Stimulated activated naive CD4-positive, alpha-beta T cell treated with Interleukin-2 at 50 U/mL for 16 hours (primary cell): ENCODE measurements at regions not wholly inside any gene's neighbourhood (a gene's known extent, or its start where the extent isn't known, plus 50 kb on each side); places are given as distances from the start of the nearest gene placed in this dataset.

Experiments
- DNase-seq: peaks from one replicate; lab custom pipeline; 2025; lab: John Stamatoyannopoulos, UW

DNA sequence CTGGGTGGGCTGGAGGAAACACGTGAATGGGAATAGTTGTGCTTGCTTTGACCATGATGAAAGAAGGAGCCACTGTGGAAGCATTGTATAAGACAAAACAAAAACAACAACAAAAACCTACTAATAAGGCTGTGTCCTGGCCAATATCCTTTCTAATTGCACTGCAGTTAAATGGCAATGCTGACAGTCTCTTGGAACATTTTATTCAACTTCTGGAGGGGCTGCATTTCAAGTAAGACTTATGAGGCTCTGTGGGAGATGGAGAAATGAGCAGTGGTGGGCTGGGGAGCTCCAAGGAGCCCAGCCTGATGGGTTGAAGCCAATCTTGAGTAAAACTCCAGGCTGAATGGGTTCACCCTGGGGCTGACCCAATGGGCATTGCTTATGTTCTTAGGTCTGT lies 99.8 kb upstream of the ROPN1 start:
- no peak for DNase-seq

DNA sequence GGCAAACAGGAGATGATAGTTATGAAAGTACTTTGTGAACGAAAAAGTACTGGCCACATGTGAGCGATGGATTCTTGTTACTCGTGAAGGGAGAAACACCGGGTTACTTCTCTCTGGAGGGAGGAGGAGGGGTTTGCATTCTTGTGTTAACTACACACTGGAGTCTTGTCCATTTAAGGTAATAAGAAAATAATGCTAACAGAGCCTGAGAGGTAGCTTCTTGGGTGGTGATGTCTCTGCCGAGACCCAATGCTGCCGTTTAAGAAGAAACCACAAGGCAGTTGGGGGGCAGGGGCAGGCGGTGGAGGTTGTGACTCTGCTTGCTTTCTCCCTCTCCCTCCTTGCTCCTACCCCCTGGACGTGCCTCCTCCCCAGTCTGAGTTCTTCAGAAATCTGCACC lies 100.9 kb upstream of the ROPN1 start:
- no peak for DNase-seq

DNA sequence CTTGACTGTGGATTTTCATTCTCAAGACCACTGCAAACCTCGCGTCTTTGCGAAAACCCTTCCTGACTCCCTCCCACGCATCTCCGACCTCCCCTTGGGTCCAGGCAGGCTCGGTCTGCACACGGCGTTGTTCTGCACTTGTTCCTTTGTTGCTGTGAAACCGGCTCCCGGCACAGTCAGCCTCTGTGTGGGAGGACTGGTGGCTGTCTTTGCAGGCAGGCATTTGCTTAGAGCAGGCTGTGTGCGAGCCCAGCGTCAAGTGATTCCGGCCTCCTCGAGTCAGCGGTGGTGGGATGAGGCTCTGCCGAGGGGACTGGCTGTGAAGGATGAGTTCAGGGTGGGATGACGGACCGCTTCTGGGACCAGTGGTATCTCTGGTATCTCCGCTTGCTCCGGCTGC lies 102.6 kb upstream of the ROPN1 start:
- DNase-seq: no peak

DNA sequence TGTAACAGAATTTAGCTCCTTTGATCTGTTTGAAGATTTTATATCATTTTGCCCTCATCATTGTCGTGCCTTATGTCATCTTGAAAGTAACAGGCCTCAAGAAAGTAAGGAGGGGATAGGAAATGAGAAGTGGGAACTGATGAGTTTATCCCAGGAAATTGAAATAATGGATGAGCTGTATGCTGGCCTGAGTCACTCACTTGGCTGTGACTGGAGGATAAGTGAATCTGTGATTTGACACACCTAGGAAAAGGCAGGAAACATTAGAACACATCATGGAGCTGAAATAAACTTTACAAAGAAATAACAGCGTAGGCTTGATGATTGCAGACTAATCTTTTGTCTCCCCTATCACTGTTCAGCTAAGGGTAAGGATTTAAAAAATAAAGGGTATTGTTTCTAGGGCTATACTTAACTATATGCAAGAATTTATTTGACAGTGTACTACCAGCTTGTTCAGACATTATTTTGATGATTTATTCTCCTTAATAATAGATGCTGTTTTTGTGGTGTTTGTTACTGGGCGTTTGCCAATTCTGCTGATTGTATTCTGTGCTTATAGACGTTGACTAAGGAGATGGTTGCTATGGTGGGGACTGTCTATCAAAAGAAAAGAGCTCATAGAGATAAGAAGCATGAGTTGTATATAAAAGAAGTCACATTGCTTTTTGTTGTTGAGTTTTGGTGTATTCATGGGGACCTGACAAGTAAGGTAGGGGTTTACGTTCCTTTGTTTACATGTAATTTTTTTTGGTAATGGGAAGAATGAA lies 105.6 kb upstream of the ROPN1 start:
- no peak for DNase-seq

DNA sequence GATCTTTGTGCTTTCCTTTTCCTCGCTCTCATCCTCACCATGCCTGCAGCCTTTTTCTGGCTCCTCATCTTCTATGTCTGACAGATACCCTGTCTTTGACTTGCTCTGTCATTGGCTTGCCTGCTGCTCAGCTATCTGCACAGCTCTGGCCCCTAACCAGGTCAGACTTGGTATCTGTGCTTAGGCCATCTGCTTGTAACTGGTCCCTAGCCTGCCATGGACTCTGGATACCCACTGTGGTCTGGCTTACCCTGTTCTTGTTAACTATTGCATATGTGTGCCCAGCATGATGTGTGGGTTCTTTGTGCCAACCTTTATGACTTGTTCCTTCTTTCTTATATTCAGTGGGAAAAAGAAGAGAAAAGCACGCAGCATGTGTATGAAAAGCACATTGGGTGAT lies 109.7 kb upstream of the ROPN1 start:
- no peak for DNase-seq

DNA sequence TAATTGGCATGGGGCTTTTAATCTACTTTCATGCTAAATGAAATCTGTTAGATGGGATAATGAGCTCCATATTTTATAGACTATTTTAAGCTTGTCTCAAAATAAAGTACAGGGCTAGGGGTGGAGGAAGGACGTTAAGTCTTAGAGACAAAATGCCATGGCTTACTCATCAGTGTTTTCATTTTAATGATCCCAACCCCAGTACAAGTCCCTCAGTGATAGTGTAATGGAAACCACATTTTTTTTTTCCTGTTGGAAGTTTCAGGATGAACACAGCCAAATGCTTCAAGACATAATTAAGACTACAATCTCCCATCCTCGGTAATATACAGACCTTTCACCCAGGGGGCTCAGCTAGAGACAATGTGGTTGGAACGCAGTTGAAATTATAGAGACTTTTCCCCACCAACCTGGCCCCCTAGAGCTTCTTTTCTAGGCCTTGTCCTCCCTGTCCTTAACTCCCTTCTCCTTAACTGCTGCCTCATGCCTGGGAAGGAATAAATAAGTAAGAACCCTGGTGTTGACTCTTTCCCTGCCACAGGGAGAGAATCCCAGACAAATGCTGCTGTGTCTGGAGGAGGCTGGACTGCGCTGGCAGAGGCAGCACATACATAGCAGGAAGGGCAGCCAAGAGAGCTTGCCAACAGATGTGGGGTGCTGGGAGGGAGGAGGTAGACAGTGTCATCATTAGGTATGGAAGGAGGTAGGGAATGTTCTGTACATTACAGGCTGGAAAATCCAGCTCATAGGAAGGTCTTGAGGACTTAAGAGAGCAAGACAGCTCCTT lies 115.4 kb upstream of the ROPN1 start:
- DNase-seq: no peak

DNA sequence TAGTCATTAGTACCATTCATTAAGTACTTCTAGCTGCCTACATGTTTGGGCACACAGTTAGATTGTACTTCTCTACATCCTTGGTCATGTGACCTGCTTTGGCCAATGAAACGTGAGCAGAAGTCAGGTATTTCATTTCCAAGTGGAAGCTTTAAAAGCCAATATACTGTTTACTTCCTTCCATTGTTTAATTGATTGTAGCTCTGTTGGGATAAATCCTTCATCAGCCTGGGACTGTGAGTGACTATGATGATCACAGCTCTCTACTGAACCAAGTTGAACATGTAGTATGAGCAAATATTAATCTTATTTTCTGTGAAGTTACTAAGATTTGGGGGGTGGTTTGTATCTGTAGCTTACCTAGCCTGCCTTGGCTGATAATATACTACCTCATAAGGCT lies 116.5 kb upstream of the ROPN1 start:
- DNase-seq: no peak

DNA sequence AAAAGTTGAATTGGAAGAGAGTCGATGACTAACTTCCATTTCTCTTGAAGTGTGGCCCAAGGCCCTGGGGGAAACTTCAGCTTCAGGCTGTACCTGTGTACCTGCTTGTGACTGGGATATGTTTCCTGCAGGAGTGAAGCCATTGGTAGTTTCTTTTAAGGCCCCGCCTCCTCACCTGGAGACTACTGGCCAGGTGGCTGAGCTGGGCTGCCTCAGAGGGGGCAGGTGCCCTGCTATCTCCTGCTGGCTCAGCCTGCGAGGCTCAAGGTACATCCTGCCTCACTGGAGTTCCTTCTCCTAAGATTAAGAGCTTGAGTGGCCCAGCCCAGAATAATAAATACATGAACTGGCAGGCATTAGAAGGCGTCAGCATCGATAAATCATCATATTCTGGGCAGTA lies 121.6 kb upstream of the ROPN1 start:
- DNase-seq: no peak

DNA sequence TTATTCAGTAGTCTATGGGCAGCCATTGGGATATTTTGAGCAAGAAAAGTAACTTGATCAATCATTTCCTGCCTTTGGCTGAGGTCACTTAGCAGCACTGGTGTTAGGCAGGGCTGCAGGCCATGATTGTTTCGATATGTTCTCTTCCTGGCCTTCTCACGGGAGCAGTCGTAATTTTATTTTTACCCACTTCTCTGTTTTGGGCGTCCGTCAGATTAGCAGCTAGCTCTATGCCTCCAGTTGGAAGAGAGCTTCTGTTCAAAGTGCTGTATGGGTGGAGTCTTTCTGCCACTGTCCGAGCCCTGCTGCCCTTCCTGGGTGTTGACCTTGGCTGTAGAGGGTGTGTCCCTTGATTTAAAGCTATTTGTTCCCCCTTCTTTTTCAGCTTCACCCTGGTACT lies 123.4 kb upstream of the ROPN1 start:
- no peak for DNase-seq

DNA sequence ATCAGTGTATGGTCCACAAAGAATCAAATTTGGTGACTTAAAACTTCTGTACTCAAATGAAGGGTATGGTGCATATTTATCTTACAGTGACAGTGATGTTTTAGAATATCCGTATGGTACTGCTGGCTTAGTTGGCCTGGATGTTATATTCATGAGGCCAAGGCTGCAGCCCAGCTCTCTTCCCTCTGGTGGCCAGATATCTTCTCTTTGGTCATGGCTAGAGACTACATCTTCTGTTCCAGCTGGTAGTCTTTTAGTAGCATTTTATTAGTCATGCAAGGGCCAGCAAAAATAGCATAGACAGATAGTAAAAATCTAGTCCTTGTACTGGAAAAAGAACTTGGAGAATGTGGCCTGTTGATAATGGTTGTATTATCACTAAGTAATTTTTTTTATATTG lies 124.0 kb upstream of the ROPN1 start:
- DNase-seq: no peak

DNA sequence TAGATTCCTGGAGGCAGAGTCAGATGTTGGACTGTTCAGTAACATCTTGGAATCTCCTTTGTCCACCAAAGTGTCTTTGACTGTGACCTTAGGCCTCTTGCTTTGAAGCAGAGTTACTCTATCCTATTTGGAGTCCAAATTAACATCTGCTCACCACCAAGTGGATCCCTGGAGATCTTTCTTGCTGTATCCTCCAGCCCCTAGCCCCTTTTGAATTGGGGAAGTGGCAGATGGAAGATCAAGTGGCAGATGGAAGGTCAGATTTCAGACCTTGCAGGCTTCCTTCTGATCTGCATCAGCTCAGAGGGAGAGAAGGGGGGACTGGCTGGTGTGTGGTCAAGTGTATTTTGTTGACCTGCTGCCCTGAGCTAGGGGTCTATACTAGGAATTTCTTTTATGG lies 125.0 kb upstream of the ROPN1 start:
- no peak for DNase-seq

DNA sequence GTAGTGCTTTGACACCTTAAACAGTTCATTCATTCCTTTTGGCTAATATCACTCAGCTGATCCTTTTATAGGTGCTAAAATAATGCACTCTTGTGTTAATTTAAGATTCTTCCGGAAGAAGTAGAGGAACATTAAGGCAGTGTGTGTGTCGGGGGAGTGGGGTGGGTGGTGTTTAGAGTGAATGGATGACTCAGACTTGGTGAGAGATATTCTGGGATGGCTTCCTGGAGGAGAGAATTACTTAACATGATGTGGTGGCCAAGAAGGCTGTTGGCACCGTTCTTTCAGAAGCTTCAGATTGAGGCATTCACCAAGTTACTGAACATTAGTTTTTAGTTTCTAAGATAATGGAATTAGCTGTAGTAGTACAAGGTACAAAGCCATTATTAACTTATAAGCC lies 125.6 kb upstream of the ROPN1 start:
- no peak for DNase-seq

DNA sequence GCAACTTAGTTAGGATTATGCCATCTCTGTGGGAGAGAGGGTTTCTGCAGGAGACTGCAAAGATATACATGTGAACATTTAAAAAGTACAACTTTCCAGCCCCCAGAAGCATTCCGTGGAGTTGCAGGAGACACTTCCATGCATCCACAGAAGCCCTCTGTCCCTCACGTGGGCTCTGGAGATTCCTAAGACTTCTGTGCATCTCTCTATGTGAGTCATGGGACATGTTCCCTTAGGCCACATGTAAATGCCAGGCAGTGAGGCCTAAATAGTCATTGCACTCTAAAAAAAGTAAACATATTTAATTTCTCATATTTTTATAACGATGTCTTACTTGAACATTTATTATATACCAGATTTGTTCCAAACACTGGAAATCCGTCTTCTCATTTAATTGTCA lies 126.5 kb upstream of the ROPN1 start:
- DNase-seq: no peak

DNA sequence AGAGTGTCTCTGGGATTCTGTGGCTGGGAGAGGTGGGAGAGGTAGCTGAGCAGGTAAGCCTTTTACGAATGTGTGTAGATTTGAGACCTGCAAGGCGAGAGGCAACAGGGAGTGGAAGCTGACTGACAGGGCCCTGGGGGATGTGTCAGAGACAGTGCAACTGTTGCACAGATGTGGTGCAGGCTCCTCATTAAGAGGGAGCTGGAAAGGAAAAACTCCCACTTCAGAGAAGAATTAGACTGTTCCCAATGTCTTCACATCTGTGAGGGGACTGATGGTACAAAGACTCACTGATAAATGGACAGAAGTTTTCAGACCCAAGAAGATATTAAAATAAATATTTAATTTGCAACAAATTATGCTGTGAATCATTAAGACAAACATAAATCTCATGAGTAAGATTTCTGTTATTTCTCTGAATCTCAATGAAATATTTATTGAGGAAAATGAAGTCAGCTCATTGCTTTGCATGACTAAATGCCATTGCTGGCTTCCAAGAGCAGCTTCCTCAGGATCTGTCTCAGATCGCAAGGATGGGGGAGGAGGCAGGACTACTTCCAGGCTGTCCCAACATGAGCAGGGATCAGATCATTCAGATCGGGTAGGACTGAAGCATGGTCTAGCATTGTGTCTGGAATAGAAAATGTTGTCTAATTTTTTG lies 127.3 kb upstream of the ROPN1 start:
- DNase-seq: no peak

DNA sequence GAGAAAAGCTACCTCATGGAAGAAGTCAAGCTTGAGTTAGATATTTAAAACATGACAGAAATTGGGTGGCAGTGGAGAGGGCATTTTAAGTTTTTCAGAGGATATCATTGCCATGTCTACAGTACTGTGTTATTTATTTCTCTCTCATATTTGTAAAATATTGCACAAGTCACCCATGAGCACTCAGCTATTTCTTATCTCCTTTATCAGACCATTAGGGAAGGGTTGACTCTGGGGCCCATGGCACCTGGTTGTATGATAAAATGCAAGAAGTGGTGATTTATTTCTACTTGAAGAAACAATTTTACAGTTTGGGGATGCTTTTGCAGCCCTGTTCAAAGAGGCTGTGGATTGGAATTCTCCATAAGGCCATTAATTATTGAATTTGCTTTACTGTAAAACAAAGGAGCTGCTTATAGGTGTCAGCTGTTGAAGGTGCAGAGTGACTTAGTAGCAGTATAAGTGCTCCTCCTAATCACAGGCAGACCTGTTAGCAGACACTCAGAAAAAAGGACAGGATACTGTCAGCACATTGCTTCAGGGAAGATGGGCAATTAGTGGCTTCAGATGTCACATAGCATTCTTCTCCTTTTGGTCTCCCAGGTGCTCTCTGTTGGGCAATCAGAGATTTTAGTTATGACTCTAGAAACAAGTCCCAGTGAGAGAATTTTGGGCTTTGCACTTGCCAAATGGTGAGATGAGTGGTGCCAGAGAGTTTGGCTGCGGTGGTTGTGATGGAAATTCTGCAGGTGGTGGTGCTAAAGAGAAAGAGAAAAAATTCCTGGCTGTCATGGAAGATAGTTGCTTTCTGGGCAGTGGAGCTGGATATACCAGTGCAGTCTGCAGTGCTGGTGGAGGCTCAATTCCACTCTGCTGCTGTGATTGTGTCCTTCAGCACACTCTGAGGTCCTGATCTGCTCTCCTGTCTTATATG lies 129.7 kb upstream of the ROPN1 start:
- DNase-seq: no peak

DNA sequence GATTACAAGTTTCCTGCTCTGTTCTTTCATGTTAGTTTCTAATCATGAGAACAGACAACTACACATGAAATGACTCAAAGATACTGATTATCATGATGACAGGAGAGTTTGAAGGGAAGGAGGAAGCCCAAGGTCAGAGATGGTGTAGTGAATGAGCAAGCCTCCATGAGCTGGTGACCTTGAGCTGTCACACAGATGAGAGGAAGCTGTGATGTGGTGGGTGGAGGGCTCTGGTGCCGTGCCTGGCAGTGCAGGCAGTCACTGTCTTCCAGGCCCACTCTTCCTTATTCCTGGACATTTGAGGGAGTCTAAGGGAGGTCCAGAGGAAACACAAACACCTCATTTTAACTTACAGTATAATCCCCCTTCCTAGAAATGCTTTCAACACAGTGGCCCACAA lies 133.4 kb upstream of the ROPN1 start:
- DNase-seq: no peak

DNA sequence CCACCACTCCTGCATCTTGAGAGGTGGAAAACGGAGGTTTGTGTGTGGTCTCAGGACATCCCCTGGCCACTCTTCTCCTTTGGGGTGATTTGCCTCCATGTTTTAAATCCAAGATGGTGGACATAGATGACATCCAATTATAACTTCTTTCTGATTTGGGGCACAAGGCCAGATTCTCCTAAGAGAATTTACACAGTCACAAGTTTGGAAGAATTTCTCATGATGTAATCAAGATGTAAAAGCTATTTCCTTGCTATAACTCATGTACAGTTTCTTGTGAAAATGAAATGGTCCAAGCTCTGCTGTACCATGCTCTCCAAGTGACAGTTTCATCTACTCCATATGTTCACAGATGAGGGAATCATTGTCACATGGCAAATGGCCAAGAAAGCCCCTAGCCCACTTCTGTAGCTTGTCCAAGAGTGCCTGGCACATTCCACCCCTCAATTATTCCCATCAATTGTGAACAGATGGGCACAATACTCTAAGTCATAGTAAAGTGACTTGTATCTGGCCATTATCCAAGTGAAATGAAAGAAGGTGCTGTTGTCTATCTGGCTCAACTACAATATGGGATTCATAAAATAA lies 134.6 kb upstream of the ROPN1 start:
- no peak for DNase-seq

DNA sequence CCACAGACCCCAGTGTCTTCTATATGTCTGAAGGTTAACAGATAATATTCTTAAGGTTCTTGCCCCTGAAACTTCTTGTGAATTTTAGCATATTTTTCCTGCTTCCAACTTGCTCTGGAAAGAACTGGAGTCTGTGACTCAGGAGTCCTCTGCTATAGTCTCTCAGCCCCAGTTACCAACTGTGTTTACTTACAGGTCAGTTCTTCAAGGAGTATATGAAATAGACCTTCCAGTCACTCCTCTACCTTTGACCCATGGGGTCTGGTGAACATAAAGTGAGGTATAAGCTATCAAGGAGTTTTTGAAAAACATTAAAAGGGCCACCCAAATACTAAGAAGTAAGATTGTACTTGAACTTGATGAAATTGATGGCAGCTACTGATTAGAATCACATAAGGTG lies 139.2 kb upstream of the ROPN1 start:
- no peak for DNase-seq

DNA sequence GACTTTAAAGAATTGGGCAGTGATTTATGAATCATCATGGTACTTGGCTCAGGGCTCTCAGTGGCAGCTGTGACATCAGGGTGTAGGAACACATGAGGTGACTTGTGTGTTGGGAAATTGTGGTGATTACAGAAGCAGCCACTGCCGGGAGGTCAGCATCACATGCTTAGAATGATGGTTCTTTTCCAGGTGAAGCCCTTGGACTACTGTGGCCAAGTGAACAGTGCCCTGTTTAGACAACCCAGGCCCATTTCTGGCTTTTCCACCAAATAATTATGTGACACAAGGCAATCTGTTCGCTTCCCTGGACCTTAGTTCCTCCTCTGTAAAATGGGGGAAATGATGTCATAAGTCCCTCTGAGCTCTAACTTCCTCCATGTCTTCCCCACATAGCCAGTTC lies 139.7 kb upstream of the ROPN1 start:
- no peak for DNase-seq

DNA sequence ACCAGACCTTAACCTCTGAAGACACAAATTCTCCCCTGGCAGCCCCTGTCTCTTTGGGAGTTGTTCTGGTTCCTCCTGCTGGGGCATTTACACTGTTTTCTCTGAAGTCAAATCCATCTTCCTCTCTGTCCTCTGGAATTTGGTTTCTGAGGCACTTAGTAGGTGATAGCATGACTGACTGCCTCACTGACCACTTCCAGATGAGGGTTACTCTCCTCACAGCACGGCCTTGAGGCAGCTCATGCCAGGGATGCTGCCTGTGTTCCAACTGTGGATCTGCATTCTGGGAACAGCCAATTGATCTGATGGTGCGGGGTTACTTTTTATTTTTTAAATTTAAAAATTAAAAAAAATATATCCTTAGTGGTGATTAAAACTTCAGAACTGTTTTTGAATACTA lies 140.9 kb upstream of the ROPN1 start:
- DNase-seq: no peak

DNA sequence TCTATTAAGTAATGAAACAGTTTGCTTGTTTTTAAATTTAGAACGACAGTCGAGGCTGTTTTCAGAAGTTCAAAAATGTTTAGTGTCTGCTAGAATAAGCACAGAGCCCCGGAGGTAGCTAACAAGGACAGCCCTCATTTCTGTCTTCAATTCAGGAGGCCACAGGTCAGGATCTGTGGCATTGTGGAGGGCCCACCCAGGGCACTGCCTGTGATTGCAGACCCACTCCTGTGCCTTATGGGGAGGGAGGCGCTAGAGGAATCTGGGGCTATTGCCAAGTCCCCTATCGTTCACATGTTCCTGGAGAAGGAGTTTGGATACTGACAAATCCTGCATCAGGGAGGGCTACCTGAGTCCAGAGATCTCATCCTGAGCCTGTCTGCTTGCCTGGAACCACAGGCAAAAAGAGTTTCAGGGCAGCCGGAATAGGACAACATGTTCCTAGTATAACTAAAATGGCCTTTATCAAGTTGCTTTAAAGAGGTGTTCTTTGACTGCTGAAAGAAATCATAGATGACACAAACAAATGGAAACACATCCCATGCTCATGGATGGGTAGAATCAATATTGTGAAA lies 141.5 kb upstream of the ROPN1 start:
- DNase-seq: no peak
